ENCODE measurements at regions not wholly inside any gene's neighbourhood (a gene's known extent, or its start where the extent isn't known, plus 50 kb on each side); places are given as distances from the start of the nearest gene placed in this dataset.

DNA sequence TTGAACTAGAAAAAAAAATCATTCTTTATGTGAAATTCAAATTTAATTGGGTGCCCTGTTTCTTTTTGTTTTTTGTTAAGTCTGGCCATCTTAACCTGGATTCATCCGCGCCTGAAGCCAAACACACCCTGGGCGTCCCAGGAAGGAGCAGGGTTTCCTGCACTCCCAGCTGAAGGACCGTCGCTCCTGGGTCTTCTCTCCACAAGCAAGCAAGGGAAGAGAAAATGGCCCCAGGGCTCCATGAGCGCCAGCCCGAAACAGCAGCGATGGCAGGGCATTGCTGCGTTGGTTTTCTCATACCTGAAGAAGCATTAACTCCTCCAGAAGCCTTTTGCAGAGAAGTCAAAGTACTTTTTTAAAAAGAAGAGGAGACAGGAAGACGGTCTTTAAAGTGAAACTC lies 105.4 kb upstream of the AFDN start:
- DNase-seq, result peak in 1 of 10 donors; percentile 15
- intact Hi-C loops (cut with DNase I), result no loop called here

DNA sequence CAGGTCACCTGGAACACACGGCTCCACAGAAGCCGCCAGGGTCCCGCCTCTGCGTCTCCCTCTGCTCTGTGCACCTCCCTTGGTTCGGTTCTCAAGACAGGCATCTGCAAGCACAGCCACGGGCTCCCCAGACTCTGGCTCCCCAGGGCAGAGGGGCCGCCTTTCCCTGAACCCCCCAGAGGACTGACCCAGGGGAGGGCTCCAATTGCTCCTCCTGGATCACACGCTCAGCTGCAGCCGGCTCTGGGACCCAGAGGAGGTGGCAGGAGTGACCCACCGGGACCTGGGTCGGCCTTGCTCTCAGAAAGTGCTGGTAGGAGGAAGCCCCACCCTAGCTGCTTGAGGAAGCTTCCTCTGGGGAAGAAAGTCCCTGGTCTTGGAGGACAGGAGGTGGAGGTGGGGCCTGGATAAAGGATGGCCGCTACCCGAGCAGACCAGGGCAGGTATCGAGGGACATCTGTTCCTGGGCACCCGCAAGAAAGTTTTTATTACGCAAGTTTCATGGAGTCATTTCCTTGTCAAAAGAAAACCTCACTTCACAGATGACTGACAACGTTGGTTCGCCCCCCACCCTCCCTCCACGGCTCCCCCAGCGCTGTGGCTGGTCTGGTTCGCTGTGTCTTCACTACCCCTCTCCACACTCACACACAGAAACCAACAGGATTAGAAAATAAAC lies 103.9 kb upstream of the AFDN start:
- peak in 3 of 10 donors; percentile 45 to 61 (median 52) for DNase-seq
- intact Hi-C loops (cut with DNase I), result no loop called here

DNA sequence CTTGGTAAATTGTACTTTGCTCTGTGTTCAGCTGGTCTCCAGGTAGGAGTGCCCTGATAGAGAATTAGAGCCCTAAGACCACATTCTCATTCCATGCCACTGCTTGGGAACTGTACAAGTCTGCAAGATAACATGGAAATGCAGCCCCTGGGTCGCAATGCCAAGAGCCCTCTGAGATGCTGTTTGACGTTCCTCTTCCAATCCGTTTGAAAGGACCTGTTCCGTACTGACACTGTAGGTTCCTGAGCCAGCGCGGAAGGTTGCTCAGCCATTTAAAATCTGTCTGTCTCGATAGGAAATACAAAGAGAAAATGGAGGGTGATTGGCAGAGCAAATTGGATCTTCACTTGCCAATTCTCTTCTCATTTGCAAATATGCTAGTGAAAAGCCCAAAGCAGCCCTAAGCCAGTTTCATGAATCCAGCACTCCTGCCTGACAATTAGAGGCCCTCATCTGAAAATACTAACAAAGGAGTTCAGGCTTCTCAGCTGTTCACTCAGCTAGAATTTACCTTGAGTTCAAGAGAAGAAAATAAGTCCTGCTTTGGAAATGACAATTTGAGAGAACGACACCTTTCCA lies 100.6 kb upstream of the AFDN start:
- intact Hi-C loops (cut with DNase I), result no loop called here
- DNase-seq, result peak in 2 of 10 donors; percentile 33 to 57

DNA sequence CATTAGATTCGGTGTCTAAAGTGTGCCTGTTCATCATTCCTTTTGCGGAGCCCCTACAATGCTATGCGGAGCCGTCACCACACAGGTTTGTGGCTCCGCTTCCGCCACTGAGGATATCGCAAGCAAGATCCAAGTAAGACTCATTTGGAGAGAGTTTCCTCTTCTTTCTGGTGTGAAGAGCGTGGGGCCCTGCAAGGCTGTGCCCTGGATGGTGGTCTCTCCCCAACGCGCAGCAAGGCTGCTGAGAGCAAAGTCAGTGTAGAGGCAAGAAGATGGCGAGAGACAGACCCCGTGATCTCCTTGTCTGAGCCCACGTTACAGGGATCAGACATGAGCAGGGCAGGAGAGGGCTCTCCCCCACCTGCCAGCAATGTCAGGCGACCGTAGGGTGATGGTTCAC lies 96.3 kb upstream of the AFDN start:
- intact Hi-C loops (cut with DNase I), result no loop called here
- peak in 1 of 10 donors; percentile 40 for DNase-seq

DNA sequence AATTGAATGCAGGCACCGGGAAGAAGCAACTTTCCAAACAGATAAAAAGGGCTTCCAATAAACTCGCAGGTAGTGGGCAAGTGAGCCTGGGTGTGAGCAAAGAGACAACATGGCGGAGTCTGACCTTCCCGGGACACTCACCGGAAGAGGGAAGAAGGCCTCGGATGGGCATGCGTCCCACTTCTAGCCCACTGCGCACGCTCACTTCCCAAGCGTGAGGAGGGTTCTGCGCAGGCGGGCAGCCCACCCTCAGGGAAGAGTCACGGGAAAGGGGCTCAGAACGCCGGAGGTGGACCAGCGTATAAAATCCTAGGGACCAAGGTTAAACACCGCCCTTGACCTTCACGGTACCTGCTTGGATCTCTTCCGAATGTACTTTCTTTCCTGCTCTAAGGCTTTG lies 95.5 kb upstream of the AFDN start:
- peak in 2 of 10 donors; percentile 35 for DNase-seq
- intact Hi-C loops (cut with DNase I), result no loop called here

DNA sequence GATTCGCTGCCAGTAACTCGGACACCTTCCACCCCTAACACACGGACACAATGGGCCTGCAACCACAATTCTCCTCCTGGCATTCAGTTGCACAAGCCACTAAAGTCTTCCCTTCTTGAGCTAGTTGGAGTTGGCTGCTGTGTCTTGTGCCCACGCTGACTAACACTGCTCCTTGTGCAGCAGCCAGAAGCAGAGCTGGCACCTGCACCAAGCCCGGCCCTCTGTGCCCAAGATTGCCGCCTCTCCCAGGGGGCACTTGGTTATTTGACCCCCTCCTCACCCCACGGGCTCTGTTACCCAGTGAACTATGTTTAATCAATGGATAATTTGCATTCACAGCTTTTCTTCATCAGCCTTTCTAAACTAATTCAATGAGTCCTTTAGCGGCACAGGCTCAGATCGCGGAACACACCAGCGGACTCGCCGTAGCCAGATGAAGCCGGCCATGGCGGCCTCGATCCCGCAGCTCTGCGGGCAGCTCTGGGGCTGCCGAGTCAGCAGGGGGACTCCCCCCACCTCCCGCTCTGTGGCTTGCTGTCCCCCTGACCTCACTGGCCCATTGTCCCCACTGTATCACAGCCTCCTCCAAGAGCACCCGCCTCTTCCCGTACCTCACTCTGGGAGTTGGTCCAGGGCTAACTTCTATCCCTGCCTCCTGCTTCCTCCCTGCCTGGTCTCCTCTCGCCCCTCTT lies 94.8 kb upstream of the AFDN start:
- intact Hi-C loops (cut with DNase I), result no loop called here
- peak in 9 of 10 donors; percentile 25 to 90 (median 50) for DNase-seq

DNA sequence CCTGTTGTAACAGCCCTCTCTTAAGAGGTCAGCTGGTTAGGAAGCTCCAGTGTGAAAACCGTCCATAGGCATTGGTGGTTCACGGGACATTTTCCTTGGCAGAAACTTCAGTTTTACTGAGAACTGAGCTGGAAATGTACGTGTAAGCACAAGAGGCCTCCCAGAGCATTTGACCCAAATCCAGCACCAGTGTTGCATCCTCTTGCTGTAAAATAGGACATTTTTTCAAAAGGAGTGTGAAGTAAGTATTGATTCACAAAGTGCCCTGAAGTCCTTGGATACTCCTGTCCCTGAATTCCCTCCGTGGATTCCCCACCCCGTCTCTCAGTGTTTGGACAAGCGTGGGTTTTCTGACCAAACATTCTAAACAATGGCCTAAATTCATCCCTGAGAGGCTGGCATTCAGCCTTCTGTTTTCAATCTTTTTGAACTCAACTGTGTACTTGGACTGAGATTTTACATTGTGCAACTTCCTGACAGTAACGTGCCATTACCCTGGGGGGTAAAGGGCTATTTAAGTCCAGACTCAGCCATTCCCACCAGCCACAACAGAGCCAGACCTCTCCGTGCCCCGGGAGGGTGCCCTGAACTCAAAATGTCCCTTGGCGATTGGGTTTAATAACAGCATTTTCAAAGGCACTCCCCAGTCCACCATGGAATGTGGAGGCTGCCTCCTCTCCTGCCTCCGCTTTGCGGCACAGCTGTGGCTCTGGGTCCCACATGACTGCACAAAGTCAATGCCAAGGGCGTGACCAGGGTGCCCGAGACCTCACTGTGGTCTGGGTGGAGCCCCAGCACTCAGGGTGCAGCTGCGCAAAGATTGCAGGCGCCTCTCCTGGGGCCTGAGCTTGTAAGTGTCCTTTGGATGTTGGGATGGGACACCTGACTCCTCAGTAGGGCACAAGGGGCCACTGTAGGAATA lies 92.7 kb upstream of the AFDN start:
- DNase-seq, result peak in 2 of 10 donors; percentile 40 to 79
- intact Hi-C loops (cut with DNase I), result no loop called here

DNA sequence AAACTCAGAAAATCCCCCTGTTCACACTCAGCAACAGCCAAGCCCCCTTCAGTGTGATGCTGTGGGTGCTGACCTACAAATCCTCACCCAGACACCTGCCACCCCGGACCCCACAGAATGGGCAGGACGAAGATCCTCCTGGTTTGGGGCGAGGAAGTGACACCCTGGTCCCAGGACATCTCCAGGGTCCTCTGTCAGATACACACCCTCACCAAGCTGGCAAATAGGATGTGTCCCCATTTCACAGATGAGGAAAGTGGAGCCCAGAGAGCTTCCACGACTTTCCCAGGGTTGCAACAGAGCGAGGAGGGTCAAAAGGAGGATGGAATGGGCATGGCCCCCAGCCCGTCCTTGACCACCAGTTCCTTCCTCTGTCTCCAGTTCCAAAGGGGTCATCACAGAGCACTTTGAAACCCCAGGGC lies 92.0 kb upstream of the AFDN start:
- intact Hi-C loops (cut with DNase I), result no loop called here

DNA sequence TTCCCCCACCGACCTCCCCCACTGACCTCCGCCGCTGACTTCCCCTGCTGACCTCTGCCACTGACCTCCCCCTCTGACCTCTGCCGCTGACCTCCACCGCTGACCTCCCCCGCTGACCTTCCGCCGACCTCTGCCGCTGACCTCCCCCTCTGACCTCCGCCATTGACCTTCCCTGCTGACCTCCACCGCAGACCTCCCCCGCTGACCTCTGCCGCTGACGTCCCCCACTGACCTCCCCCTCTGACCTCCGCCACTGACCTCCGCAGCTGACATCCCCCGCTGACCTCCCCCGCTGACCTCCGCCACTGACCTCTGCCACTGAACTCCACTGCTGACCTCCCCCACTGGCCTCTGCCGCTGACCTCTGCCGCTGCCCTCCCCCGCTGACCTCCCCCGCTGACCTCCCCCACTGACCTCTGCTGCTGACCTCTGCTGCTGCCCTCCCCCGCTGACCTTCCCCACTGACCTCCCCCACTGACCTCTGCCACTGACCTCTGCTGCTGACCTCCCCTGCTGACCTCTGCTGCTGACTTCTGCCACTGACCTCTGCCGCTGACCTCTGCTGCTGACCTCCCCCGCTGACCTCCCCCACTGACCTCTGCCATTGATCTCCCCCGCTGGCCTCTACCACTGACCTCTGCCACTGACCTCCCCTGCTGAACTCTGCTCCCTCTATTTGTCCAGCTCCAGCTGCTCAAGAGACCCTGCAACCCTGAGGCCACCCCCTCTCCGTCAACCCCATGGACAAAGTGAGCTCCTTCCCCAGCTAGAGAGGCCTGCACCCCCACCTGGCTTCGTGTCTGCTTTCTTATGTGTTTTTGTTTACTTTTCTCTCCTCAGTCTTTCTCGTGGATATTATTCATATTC lies 91.4 kb upstream of the AFDN start:
- DNase-seq, result peak in 2 of 10 donors; percentile 47 to 67
- intact Hi-C loops (cut with DNase I), result no loop called here

More for the DNA sequence above, 92.0 kb upstream of the AFDN start:
- peak in 2 of 10 donors; percentile 35 to 62 for DNase-seq

DNA sequence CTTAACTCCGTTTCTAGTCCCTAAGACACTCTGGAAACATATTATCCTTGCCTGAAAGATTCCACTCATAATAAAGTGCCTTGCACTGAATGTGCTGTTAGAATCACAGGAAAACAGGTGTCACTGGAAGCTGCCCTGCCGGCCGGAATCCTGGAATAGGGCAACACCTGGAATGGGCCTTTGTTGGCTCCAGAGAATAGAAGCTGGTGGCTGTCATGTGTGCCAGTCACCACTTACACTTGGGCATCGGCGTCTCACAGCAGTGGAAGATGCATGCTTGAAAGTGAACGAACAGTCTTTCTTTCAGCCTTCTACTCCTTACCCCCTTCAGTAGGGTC lies 90.8 kb upstream of the AFDN start:
- peak in 1 of 10 donors; percentile 58 for DNase-seq
- intact Hi-C loops (cut with DNase I), result no loop called here

DNA sequence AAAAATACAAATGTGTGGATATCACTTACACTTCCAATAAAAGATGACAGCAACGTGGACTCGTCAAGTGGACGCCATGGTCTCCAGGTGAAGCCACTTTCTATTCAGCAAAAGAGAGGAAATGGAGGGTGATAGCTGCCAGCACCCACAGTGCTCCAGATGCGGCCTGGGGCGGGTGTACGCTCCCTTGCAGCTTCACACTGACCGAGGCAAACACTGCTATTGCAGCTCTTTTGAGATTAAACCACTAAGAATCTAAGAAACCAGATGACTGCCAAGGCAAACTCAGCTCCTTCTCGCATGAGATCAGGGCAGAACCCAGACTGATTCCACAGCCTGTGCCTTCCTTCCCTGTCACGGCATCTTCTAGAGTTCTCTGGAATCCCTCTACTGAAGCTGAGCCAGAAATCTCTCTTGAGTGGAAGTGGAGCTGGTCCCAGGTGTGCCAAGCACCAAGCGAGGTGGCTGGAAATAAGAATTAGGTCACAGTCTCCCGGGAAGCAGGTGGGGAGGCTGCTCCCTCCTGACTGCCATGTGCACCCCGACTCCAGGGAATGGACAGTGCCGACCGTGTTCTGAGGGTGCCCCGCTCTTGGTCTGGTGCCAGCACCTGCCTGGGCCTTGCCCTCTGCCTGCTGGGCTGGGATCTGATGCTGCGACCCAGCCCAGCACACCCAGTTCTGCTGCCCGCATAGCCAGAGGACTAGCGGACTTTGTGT lies 90.1 kb upstream of the AFDN start:
- DNase-seq, result peak in 1 of 10 donors; percentile 70
- intact Hi-C loops (cut with DNase I), result no loop called here

DNA sequence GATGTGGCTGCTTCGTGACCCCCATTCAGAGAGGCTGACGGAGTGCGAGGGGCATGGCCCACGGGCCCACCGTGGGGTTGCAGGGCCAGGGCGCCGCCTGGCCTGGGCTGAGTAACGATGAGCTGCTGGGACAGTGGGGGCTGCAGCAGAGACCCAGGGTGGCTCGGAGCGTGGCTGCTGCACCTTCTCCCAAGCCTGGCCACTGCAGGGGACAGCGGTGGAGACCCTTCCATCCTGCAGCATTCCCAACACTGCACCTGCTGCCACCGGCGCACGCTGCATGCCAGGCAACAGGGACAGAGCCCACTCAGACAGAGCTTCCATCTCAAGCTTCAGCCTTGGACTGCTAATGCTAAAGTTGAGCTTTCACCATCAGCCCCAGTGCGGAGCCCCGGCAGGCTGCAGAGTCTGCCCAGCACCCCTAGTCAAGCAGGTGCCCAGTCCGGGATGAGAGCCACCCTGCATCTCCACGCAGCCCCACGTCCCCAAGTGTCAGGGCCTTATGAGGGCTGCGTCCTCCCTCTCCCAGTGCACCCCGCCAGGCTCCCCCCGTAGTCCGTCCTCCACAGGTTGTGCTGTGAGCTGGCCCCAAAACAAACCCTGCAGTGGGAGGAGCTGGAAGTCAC lies 89.4 kb upstream of the AFDN start:
- intact Hi-C loops (cut with DNase I), result no loop called here
- DNase-seq, result peak in 1 of 10 donors; percentile 78

DNA sequence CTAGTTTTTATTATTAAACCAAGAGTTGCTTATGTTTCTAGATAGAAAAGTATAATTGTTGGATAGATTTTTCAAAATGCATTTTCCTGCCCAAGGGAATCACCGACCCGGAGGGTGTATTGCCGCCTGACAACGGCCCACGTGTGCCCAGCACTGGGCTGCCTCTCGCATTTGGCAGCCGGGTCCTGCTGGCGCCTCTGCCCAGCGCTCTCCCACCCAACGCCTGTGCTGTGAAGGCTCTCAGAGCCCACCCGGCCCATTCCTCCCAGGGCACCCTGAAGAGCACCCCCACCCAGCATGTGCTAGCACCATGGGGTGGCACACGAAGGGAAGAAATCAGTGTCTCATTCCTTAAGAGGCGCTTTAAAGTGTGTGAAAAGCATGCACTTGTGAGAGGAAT lies 88.3 kb upstream of the AFDN start:
- intact Hi-C loops (cut with DNase I), result no loop called here
- DNase-seq, result peak in 1 of 10 donors; percentile 59

DNA sequence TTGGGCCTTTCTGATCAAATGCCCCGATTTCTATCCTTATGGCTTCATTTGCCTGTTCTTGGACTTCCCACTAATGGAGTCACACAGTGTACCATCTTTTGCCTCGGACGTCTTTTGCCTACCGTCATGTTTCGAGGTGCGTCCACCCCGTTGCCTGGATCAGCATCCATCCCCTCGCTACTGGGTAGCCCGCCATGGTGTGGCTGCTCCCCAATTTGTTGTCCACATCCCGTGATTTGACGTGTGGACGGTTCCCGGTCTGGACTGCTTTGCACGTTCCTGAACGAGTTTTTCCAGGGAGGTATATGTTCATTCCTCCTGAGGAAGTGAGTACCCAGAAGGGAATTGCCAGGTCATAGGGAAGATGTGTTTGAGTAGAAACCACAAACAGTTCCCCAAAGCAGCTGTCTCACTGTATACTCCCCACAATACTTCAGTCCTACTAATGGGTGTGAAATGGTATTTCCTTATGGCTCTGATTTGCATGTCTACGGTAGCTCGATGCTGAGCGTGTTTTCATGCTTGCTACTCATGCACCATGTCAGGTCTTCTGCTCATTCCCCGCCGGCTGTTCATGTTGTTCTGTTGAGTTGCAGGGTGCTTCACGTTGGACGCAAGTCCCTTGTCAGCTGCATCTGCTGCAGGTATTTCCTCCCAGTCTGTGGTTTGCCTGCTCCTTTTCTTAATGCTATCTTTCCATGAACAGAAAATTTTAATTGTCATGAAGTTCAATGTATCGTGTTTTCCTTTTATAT lies 86.8 kb upstream of the AFDN start:
- intact Hi-C loops (cut with DNase I), result no loop called here
- peak in 1 of 10 donors; percentile 79 for DNase-seq

DNA sequence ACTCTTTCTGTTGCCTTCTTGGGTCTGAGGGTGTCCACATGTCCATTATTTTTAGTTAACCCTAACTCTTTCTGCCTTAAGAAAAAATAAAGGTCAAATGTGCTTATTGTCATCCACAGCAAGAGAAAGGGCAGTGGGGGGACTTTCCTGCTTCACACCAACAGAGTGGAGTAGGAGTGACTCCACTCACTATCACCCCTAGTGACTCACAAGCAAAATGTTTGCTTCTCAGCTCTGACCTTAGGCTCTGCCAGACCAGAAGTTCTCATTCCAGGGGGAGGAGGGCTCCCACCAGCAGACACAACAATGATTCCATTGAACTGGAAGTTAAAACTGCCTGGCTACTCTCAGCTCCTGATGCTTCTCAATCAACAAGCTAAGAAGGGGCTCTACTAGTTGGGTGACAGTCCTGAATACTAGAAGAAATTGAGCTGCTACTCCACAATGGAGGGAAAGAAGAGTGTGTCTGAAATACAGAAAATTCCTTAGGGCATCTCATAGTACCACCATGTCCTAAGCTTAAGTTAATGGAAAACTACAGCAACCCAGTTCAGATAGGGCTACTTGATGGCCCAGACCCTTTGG lies 83.9 kb upstream of the AFDN start:
- intact Hi-C loops (cut with DNase I), result no loop called here
- peak in 1 of 10 donors; percentile 37 for DNase-seq

DNA sequence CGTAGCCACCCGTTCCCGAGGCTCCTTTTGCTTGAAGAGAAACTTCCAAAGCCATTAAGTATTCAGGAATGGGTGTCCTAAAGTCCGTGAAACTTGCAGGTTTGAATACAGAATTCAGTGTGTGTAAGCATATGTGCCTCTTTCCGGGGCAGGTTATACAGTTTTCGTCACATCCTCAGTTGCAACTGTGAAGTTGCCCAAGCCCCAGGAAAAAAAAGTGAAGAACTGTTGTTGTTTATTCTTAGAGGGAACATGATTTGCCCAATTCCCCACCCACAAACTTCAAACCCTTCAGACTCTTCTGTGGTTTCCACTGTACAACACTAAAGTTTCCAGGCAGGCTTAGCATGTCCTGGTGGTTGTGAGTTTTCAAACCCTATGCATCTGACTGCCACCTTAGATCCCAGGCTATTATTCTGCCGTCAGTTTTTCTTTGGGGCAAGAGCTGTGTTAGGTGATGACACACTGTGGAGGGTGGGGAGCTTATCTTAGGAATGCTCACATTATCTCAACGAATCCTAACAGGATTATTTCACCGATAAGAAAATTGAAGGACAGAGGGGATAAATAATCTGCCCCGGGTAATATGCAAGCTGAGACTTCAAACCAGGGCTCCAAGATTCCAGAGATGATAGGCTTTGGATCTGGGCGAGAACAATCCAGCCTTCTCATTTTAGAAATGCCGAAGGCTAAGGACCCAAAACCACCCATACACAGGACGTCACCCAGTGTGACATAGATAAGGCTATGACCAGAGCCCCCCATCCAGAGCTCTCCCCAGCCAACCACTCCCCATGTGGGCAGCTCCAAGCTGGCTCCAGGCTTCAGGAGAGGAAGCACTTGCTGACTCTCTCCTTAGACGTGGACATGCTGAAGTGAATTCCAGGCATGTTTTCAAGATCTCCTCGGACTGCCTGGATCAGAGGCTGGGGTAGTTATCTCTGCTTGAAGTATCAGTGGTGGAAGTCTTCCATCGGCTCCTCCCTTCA lies 81.7 kb upstream of the AFDN start:
- intact Hi-C loops (cut with DNase I), result no loop called here
- DNase-seq, result peak in 2 of 10 donors; percentile 26 to 48
